Memory B cell (primary cell): ENCODE measurements at regions not wholly inside any gene's neighbourhood (a gene's known extent, or its start where the extent isn't known, plus 50 kb on each side); places are given as distances from the start of the nearest gene placed in this dataset.

Experiments used
- ATAC-seq: fragments of 150-1000 bp; cut with Tn5 transposase; 2 replicates; pipeline ENCODE4 v1.10.0; 2021; ENCODE audit warnings: low read depth, mild to moderate bottlenecking, moderate library complexity
- DNase-seq, 2 donors: peaks; one replicate each; pipeline ENCODE4 v3.0.0; 2022; ENCODE audit warnings: low spot score in 2 of 2
- H3K27ac Mint-ChIP-seq: one replicate; pipeline ENCODE4 v1.8.0; 2022; ENCODE audit warnings: mild to moderate bottlenecking, moderate library complexity, mixed read lengths
- H3K27me3 Mint-ChIP-seq: one replicate; pipeline ENCODE4 v1.8.0; 2022; ENCODE audit warnings: mixed read lengths
- H3K36me3 Mint-ChIP-seq: one replicate; pipeline ENCODE4 v1.8.0; 2022; ENCODE audit warnings: mild to moderate bottlenecking, mixed read lengths
- H3K4me1 Mint-ChIP-seq: one replicate; pipeline ENCODE4 v1.8.0; 2022; ENCODE audit warnings: mixed read lengths
- H3K4me3 Mint-ChIP-seq: one replicate; pipeline ENCODE4 v1.8.0; 2022; ENCODE audit warnings: mild to moderate bottlenecking, moderate library complexity, mixed read lengths
- H3K9me3 Mint-ChIP-seq: one replicate; pipeline ENCODE4 v1.8.0; 2022; ENCODE audit warnings: mixed read lengths

GRCh38 chr1:244212797-244213475 lies 161.9 kb downstream of the ZBTB18 start:
- Mint-ChIP-seq H3K4me1 (peaks cover 4% of the 10 kb centered on the region), H3K36me3 (peaks cover 3% of the 10 kb centered on the region)

GRCh38 chr1:244214009-244214967 lies 163.2 kb downstream of the ZBTB18 start:
- Mint-ChIP-seq H3K27ac (no peak overlapping the region), H3K4me3 (no peak overlapping the region), H3K36me3 (peaks cover 3% of the 10 kb centered on the region), H3K9me3 (no peaks in the 10 kb centered on the region), H3K4me1 (peaks cover 4% of the 10 kb centered on the region), H3K27me3 (peaks cover 4% of the 10 kb centered on the region)
- no peak for DNase-seq
- no peak for ATAC-seq

More at GRCh38 chr1:244212797-244213475, 161.9 kb downstream of the ZBTB18 start:
- H3K9me3 Mint-ChIP-seq: no peaks in the 10 kb centered on the region
- DNase-seq: no peak
- no peak overlapping the region for H3K27ac Mint-ChIP-seq
- ATAC-seq: no peak
- H3K4me3 Mint-ChIP-seq: no peak overlapping the region
- H3K27me3 Mint-ChIP-seq: peaks cover 4% of the 10 kb centered on the region

GRCh38 chr1:244216836-244217235 lies 165.8 kb downstream of the ZBTB18 start:
- H3K4me3 Mint-ChIP-seq: no peak overlapping the region
- DNase-seq (no peak), ATAC-seq (no peak)
- H3K9me3 Mint-ChIP-seq: no peaks in the 10 kb centered on the region
- H3K27me3 Mint-ChIP-seq: peaks cover 6% of the 10 kb centered on the region
- peaks cover 3% of the 10 kb centered on the region for H3K36me3 Mint-ChIP-seq
- H3K4me1 Mint-ChIP-seq: no peaks in the 10 kb centered on the region
- H3K27ac Mint-ChIP-seq: no peak overlapping the region

GRCh38 chr1:244217711-244218110 lies 166.6 kb downstream of the ZBTB18 start:
- Mint-ChIP-seq H3K27ac (no peak overlapping the region), H3K36me3 (peaks cover 3% of the 10 kb centered on the region), H3K9me3 (no peaks in the 10 kb centered on the region), H3K4me1 (no peaks in the 10 kb centered on the region), H3K4me3 (no peak overlapping the region), H3K27me3 (peaks cover 6% of the 10 kb centered on the region)
- ATAC-seq: no peak
- DNase-seq: no peak

GRCh38 chr1:244218220-244218619 lies 167.1 kb downstream of the ZBTB18 start:
- H3K4me1 Mint-ChIP-seq: no peaks in the 10 kb centered on the region
- H3K36me3 Mint-ChIP-seq: peaks cover 3% of the 10 kb centered on the region
- no peak overlapping the region for H3K27ac Mint-ChIP-seq
- no peak for DNase-seq
- H3K4me3 Mint-ChIP-seq: no peak overlapping the region
- peaks cover 6% of the 10 kb centered on the region for H3K27me3 Mint-ChIP-seq
- no peak for ATAC-seq
- H3K9me3 Mint-ChIP-seq: no peaks in the 10 kb centered on the region

- peaks cover 2% of the 10 kb centered on the region for H3K9me3 Mint-ChIP-seq
- ATAC-seq: no peak
Observed at GRCh38 chr1:244219149-244219548, 168.1 kb downstream of the ZBTB18 start.

GRCh38 chr1:244219802-244220201 lies 168.7 kb downstream of the ZBTB18 start:
- no peak for ATAC-seq
- Mint-ChIP-seq H3K9me3 (peaks cover 2% of the 10 kb centered on the region), H3K27me3 (peaks cover 6% of the 10 kb centered on the region), H3K4me3 (no peak overlapping the region), H3K4me1 (peaks cover 3% of the 10 kb centered on the region), H3K36me3 (peaks cover 3% of the 10 kb centered on the region), H3K27ac (no peak overlapping the region)
- no peak for DNase-seq

More at GRCh38 chr1:244219149-244219548, 168.1 kb downstream of the ZBTB18 start:
- no peak overlapping the region for H3K4me3 Mint-ChIP-seq
- H3K36me3 Mint-ChIP-seq: peaks cover 3% of the 10 kb centered on the region
- H3K4me1 Mint-ChIP-seq: no peaks in the 10 kb centered on the region
- no peak for DNase-seq
- H3K27me3 Mint-ChIP-seq: peaks cover 6% of the 10 kb centered on the region
- H3K27ac Mint-ChIP-seq: no peak overlapping the region

GRCh38 chr1:244220410-244220809 lies 169.3 kb downstream of the ZBTB18 start:
- Mint-ChIP-seq H3K9me3 (peaks cover 4% of the 10 kb centered on the region), H3K27ac (no peak overlapping the region), H3K4me1 (peaks cover 6% of the 10 kb centered on the region), H3K36me3 (peaks cover 3% of the 10 kb centered on the region), H3K4me3 (no peak overlapping the region), H3K27me3 (peaks cover 8% of the 10 kb centered on the region)
- DNase-seq (no peak), ATAC-seq (no peak)

- Mint-ChIP-seq H3K4me1 (peaks cover 6% of the 10 kb centered on the region), H3K4me3 (no peak overlapping the region), H3K36me3 (peaks cover 3% of the 10 kb centered on the region), H3K27ac (no peak overlapping the region), H3K27me3 (peaks cover 4% of the 10 kb centered on the region), H3K9me3 (peaks cover 4% of the 10 kb centered on the region)
- ATAC-seq (no peak), DNase-seq (no peak)
Observed at GRCh38 chr1:244221991-244222390, 170.9 kb downstream of the ZBTB18 start.

GRCh38 chr1:244224487-244225430 lies 173.7 kb downstream of the ZBTB18 start:
- Mint-ChIP-seq H3K9me3 (peaks cover 4% of the 10 kb centered on the region), H3K4me1 (peaks cover 6% of the 10 kb centered on the region), H3K4me3 (no peak overlapping the region), H3K36me3 (peaks cover 3% of the 10 kb centered on the region), H3K27ac (no peak overlapping the region), H3K27me3 (peaks cover 7% of the 10 kb centered on the region)
- ATAC-seq: no peak
- DNase-seq: no peak

GRCh38 chr1:244226435-244226834 lies 175.4 kb downstream of the ZBTB18 start:
- Mint-ChIP-seq H3K27ac (no peak overlapping the region), H3K4me1 (peaks cover 6% of the 10 kb centered on the region), H3K9me3 (peaks cover 4% of the 10 kb centered on the region), H3K27me3 (peaks cover 9% of the 10 kb centered on the region), H3K4me3 (no peak overlapping the region), H3K36me3 (peaks cover 3% of the 10 kb centered on the region)
- DNase-seq: no peak
- ATAC-seq: no peak

GRCh38 chr1:244230470-244230869 lies 179.4 kb downstream of the ZBTB18 start:
- H3K4me1 Mint-ChIP-seq: peaks cover 10% of the 10 kb centered on the region
- no peak overlapping the region for H3K4me3 Mint-ChIP-seq
- DNase-seq: no peak
- ATAC-seq: no peak
- H3K9me3 Mint-ChIP-seq: no peaks in the 10 kb centered on the region
- H3K27me3 Mint-ChIP-seq: peaks cover 8% of the 10 kb centered on the region
- no peaks in the 10 kb centered on the region for H3K36me3 Mint-ChIP-seq
- H3K27ac Mint-ChIP-seq: no peak overlapping the region

GRCh38 chr1:244231193-244231571 lies 180.1 kb downstream of the ZBTB18 start:
- DNase-seq (no peak), ATAC-seq (no peak)
- H3K9me3 Mint-ChIP-seq: no peaks in the 10 kb centered on the region
- no peaks in the 10 kb centered on the region for H3K36me3 Mint-ChIP-seq
- no peak overlapping the region for H3K4me3 Mint-ChIP-seq
- H3K27me3 Mint-ChIP-seq: peaks cover 8% of the 10 kb centered on the region
- H3K4me1 Mint-ChIP-seq: peaks cover 10% of the 10 kb centered on the region
- no peak overlapping the region for H3K27ac Mint-ChIP-seq
